Uterus (tissue), 2 donors: ENCODE measurements at regions not wholly inside any gene's neighbourhood (a gene's known extent, or its start where the extent isn't known, plus 50 kb on each side); places are given as distances from the start of the nearest gene placed in this dataset.

ENCODE experiments used
- CTCF ChIP-seq, 4 experiments: fragments of 200-600 bp in 2 of 4; fragments of 450-650 bp in 2 of 4; sonication (generic) in 2 of 4; IDR thresholded peaks; one replicate each; pipeline ENCODE4 v1.5.1; 2016 to 2019; ENCODE audit warnings: antibody characterized with exemption in 4 of 4, mild to moderate bottlenecking in 2 of 4, moderate library complexity in 1 of 4
- POLR2A ChIP-seq, 2 donors: fragments of 450-650 bp; IDR thresholded peaks; one replicate each; pipeline ENCODE4 v1.6.1; 2016; ENCODE audit warnings: antibody characterized with exemption in 2 of 2, mild to moderate bottlenecking in 1 of 2, moderate library complexity in 1 of 2

DNA sequence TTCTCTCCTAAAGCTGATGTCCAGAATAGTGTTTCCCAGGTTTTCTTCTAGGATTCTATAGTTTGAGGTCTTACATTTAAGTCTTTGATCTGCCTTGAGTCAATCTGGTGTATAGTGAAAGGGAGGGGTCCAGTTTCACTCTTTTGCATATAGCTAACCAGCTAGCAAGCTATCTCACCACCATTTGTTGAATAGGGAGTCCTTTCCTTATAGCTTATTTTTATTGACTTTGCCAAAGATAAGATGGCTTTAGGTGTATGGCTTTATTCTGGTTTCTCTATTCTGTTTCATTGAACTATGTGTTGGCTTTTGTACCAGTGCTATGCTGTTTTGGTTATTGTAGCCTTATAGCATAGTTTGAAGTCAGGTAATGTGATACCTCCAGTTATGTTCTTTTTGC, 1386.1 kb downstream of the SLITRK5 start:
- TF ChIP-seq CTCF (IDR thresholded peaks at IDR 0.05), result no peak
- no peak for TF ChIP-seq POLR2A (IDR thresholded peaks at IDR 0.05)
